ENCODE measurements at regions not wholly inside any gene's neighbourhood (a gene's known extent, or its start where the extent isn't known, plus 50 kb on each side); places are given as distances from the start of the nearest gene placed in this dataset.

DNA sequence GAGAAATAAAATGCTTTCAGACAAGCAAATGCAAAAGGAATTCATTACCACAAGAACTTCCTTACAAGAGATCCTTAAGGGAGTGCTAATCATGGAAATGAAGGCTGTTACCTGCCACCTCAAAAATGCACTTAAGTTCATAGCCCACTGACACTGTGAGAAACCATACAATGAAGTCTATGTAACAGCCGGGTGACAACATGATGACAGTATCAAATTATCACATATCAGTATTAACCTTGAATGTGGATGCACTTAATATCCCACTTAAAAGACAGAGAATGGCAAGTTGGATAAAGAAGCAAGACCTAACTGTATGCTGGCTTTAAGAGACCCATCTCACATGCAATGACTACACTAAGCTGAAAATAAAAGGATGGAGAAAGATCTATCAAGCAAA lies 403.4 kb upstream of the MC4R start:
- DNase-seq (ENCODE audit: low spot score): no peak

GRCh38 chr18:60784161-60784560 lies 411.6 kb upstream of the MC4R start:
- no peak for DNase-seq (ENCODE audit: low spot score)

- DNase-seq (ENCODE audit: low spot score): no peak
Measured at GRCh38 chr18:60794802-60795201, 422.2 kb upstream of the MC4R start.

DNA sequence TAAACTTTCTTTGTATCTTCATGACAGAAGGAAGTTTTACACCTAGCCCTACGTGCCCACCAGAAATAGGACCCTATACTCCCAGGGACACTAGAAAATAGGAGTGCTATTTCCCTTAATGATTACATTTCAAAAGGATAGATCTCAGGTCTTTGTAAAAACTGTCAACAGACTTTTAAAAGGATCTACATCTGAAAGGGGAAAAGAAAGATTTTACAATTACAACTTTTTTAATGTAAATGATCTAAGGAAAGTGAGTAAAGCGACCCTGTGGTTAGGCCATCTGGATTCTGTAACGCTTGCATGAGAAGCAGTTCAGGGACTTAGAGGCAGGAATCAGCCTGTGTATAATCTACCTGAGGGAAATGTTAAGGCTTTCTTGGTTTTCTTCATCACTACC lies 431.8 kb upstream of the MC4R start:
- DNase-seq (ENCODE audit: low spot score): no peak

DNA sequence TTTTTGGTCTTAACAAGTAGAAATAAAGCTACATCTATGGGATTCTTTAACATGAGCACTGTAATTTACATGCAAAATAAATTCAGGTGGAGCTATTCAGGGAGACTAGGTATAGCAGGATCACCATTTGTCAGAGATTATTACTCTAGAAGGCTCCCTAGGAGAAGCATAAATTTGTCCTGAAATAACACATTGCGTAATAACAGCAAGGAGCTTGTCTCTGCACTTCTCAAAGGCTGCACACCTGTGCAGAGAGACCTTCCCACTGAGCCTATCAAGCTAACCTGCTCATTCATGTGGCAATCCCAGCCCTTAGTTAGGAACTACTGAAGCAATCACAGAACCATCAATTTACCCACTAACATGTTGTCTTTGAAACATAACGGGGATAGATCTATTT lies 437.4 kb upstream of the MC4R start:
- DNase-seq (ENCODE audit: low spot score): no peak

DNA sequence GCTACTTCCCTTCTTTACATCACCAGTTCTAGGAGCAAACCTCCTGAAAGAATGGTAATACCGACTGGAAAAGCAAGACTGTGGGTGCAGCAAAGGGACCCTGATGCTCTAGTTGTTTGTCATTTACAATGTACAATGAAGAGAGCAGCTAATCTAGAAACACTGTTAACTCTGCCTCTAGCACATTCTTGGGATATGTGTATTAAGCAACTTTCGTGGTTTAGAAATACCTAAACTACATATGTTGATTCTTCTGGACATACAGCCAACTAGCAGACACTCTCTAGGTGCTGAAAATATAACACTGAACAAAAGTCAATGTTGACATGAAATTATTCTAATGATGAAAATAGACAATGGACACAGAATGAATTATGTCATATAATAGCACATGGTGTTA lies 440.3 kb upstream of the MC4R start:
- DNase-seq (ENCODE audit: low spot score): no peak

- no peak for DNase-seq (ENCODE audit: low spot score)
Measured at GRCh38 chr18:60826346-60826745, 453.8 kb upstream of the MC4R start.

- no peak for DNase-seq (ENCODE audit: low spot score)
Measured at GRCh38 chr18:60831971-60832370, 459.4 kb upstream of the MC4R start.

DNA sequence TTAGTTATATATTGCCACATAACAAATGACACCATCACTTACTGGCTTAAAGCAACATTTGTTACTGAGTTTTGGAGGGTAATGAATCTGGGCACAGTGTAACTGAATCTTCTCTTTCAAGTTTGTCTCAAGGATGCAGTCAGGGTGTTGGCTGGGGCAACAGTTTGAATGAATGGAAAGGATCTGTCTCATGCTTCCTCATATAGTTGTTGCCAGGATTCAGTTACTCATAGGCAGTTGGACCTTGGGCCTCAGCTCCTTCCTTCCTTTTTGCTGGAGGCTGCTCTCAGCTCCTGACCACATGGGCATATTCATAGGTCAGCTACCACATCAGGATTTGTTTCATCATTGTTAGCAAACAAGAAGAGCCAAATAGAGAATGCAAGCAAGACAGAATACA lies 466.1 kb upstream of the MC4R start:
- DNase-seq (ENCODE audit: low spot score): no peak

DNA sequence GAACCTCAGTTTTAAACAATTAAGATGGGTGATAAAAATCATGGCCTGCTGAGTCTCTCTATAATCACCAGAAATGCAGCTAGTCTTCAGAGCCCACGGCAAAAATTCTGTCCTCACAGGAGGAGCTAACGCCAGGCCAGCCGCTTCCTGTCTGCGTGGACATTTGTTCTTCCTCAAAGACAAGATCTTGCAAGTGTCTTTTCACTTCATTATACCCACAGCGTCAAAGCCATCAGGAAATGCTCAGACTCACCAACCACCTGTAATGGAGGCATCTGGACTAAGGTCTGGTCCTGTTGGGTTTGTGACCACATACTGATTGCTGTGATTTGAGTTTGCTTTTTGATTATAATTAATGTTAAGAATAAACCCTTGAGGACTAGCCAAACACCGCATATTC lies 473.8 kb upstream of the MC4R start:
- no peak for DNase-seq (ENCODE audit: low spot score)

- no peak for DNase-seq (ENCODE audit: low spot score)
Measured at GRCh38 chr18:60847517-60847916, 474.9 kb upstream of the MC4R start.

GRCh38 chr18:60861575-60861974 lies 471.7 kb upstream of the CDH20 start:
- DNase-seq (ENCODE audit: low spot score): no peak

- no peak for DNase-seq (ENCODE audit: low spot score)
Measured at GRCh38 chr18:60862988-60863387, 470.2 kb upstream of the CDH20 start.

- DNase-seq (ENCODE audit: low spot score): no peak
Measured at GRCh38 chr18:60865801-60866200, 467.4 kb upstream of the CDH20 start.

- DNase-seq (ENCODE audit: low spot score): no peak
Measured at GRCh38 chr18:60870261-60871153, 462.7 kb upstream of the CDH20 start.

GRCh38 chr18:60872434-60872833 lies 460.8 kb upstream of the CDH20 start:
- DNase-seq (ENCODE audit: low spot score): no peak

GRCh38 chr18:60873708-60874107 lies 459.5 kb upstream of the CDH20 start:
- DNase-seq (ENCODE audit: low spot score): no peak

DNA sequence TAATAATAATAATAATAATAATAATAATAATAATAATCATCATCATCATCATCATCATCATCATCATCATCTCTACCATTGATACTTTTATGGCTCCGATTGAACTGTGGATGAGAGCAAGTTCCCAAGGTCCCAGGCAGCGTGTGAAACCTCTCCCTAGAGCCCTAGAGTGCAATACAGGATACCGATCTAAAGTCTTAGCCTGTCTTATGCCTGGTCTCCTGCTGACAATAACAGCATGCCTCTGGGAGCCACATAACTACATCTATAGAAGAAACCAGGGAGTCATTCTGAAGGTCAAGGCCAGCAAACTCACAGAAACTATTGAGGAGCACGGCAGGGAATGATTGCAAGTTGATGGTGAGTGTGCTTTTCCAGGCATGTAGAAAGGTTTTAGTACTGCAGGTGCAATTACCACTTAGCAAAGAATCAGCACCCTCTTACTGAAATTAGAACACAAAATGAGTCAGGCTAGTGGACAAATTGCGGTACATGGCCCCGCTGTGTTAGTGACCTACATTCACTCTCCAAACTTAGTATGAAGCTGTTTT lies 457.2 kb upstream of the CDH20 start:
- DNase-seq (ENCODE audit: low spot score): no peak

DNA sequence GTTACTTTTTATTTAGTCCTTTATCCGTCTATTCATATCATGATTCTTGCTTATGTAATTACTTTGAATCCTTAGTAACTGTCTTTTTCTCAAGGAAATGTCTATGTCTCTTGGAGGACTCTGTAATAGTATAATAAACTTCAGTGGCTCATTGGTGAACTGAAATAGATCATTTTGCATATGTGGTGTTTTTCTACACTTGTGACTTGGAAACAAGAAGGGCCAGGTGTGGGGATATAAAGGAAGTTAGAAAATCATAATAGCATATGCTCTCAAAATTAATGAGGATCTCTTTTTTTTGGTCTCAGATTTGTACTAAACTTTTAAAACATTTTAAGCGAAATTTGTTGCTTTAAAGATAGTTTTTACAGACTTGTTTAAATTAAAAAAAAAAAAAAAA lies 453.0 kb upstream of the CDH20 start:
- no peak for DNase-seq (ENCODE audit: low spot score)

- no peak for DNase-seq (ENCODE audit: low spot score)
Measured at GRCh38 chr18:60883587-60883986, 449.6 kb upstream of the CDH20 start.

GRCh38 chr18:60888071-60888624 lies 445.1 kb upstream of the CDH20 start:
- DNase-seq (ENCODE audit: low spot score): no peak

DNA sequence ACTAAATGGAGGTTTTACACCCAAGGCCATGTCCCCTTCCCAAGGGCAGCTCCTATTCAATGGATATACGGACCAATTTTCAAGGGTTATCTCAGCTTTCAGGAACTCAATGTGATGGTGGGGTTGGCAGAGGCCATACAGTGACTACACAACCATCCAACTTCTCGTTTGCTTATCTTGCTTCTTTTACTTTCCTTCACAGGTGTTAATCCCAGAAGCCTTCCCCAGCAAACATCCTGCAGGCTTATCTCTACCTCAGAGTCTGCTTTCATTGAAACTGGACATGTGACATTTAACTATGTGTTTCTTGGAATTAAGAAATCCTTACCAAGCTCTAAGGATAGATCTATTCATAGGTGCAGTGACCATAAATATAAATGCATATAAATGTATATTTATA lies 443.8 kb upstream of the CDH20 start:
- no peak for DNase-seq (ENCODE audit: low spot score)

DNA sequence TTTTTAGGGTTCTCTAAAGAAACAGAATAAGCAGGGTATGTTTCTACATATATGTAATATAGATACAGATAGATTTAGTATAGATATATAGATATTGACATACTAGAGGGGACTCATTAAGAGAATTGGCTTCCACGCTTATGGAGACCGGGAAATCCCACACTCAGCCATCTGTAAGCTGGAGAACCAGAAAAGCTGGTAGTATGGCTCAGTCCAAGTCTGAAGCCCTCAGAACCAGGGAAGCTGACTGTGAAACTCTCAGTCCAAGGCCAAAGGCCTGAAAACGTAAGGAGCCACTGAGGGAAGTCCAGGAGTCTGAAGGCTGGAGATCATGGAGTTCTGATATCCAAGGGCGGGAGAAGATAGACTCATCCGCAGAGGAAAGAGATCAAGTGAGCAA lies 441.3 kb upstream of the CDH20 start:
- DNase-seq (ENCODE audit: low spot score): no peak

- DNase-seq (ENCODE audit: low spot score): no peak
Measured at GRCh38 chr18:60892441-60892840, 440.8 kb upstream of the CDH20 start.
